Fibroblast of upper back skin (primary cell): ENCODE measurements at regions not wholly inside any gene's neighbourhood (a gene's known extent, or its start where the extent isn't known, plus 50 kb on each side); places are given as distances from the start of the nearest gene placed in this dataset.

Experiments
- DNase-seq: peaks from one replicate; pipeline ENCODE4 v3.0.0-alpha.2; 2013

DNA sequence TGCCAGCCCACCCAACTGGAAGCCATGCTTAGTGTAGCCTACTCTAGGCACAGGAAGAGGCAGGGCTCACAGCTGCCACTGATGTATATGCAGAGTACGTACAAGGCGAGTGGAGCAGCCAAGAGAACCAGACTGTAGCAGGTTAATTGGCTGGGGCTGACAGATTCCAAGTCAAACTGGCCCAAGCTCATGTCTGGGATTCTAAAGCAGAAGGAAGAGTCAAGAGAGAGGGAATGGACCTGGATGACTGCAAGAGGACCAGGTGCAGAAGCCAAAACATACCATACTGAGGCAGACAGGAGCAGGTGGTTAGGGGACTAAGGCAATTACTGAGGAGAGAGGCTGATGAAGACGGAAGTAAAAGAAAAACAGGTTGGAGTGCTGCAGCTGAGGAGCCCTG is 51.3 kb upstream of the LRRN2 start:
- no peak for DNase-seq

DNA sequence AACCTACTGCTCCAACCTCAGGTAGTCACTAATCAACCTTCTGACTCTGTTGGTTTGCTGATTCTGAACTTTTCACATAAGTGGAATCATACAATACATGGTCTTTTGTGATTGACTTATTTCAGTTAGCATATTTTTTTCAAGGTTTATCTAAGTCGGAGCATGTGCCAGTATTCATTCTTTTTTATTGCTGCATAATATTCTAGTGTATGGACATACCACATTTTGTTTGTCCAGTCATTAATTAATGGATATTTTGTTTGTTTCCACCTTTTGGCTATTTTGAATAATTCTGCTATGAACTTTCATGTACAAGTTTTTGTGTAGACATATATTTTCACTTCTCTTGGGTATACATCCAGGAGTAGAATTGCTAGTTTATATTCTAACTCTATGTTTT is 53.0 kb upstream of the LRRN2 start:
- no peak for DNase-seq

DNA sequence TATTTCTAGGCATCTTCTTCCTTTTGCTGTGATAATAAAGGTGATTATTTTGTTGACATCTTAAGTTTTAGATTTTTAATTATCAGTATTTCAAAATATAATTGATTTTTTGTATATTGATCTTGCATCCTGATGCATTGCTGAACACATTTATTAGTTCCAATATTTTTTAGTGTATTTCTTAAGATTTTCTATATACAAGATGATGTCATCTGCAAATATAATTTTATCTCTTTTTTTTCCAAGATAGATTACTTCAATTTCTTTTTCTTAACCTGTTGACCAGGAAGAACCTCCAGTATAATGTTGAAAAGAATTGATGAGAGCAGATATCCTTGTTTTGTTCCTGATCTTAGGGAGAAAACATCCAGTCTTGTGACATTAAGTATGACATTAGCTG is 54.8 kb upstream of the LRRN2 start:
- DNase-seq: no peak

DNA sequence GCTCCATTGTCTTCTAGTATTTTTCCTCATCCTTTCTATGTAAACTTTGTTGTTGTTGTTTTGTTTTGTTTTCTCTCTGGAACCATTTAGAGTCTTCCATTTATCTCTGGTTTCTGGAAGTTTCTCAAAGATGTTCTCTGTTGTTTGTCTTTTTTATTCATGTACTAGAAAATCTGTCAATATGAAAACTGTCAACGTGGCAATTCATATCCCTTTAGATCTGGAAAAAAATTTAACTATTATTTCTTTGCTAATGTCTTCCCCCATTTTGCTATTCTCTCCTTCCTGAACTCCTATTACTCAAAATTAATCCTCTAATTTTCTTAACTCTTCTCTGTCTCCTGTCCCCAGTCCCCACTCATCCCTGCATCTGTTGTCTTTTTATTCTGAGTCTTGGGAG is 55.9 kb upstream of the LRRN2 start:
- no peak for DNase-seq

DNA sequence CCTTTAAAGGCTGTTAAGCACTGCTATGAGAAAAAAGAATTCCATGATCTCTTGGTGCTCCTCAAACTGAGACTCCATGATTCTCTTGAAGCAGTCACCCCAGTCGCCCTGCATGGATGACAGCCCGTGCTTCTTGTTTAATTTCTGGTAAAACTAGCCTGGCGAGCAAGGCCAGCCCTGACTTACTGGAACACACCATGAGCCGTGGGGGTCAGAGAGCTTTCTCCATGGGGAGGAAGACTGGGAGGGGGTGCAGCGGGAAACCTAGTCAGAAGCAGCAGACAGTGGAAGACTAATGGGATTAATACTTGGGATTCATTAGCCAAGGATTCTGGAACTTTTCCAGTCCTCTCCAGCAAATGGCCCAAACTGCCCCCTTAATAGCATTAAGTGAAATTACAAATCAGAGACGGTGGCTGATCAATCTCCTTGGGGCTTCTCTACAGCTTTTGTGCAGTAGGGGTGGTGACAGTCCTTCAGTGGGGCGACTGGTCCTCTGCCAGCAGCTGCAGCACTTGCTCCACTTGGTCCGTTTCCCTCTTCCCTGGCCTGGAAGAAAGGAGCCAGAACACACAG is 57.2 kb upstream of the LRRN2 start:
- DNase-seq: no peak

DNA sequence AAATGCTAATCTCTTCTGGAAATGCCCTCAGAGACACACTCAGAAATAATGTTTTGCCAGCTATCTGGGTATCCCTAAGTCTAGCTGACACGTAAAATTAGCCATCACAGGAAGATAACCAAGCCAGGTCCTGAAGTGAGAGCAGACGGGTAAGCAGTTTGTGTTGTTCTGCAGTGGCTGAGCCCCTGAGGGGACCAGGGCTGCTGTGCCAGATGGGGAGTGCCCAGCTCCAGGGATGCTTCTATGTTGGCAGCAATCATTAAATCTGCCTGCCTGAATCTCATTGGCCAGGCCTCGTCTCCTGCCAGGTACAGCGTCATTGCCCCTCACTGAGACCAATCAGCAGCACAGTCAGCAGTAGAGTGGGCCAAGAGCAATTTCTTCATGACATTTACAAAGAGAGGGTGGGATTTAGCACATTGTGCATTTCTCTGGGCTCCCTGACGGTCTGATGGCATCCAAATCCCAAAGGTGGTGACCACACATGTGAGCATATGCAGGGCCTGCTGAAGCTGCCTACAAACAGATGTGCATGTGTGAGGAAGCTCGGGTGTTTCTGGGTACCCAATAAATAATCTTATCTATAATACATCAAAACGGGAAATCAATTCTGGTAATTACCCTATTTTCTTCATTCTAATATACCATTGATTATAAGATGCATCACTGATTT is 58.7 kb upstream of the LRRN2 start:
- DNase-seq: no peak

DNA sequence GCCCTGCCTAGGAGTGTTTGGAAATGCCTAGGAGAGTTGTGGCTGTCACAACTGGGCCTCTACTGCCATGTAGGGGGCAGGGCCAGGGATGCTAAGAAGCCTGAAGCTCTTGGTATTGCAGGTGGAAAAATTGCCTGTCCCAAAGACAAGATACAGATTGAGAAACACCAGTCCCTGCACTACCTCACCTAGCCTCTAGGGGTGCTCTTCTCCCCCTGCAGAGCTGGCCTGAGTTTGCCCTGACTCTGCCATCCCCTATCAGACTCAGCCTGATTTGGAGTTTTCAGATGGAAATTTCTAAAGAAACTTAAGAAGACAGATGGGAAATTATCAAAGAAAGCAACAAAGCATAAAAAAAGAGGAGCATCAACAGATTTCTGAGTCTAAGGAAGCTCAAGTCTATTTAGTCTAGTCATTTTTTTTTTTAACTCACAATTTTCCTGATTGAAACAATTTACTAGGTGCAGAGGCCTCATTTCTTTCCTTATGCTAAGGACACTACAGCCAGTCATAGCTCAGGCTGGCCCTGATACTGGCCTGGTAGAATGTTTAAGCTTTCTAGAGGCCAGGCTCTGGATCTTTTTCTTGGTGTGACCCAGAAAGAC is 61.4 kb upstream of the LRRN2 start:
- DNase-seq: peak; percentile 34

DNA sequence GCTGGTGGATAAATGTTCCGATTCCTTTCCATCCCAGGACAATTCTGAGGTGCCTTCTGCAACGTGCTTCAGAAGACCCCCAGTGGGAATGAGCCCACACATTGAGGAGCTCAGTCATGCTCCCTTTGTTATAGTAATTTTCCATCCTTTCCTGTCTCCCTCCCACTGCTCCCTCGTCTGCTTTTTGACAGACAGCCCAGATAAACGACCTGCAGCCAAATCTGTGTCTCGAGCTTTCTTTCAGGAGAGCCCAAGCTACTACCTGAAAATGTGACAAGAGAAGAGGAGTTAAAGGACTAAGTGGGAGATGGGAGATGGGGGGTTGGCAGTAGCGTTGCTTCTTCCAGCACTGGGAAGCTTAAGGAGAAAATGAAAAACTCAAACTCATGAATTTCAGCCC is 65.9 kb upstream of the LRRN2 start:
- DNase-seq: no peak

DNA sequence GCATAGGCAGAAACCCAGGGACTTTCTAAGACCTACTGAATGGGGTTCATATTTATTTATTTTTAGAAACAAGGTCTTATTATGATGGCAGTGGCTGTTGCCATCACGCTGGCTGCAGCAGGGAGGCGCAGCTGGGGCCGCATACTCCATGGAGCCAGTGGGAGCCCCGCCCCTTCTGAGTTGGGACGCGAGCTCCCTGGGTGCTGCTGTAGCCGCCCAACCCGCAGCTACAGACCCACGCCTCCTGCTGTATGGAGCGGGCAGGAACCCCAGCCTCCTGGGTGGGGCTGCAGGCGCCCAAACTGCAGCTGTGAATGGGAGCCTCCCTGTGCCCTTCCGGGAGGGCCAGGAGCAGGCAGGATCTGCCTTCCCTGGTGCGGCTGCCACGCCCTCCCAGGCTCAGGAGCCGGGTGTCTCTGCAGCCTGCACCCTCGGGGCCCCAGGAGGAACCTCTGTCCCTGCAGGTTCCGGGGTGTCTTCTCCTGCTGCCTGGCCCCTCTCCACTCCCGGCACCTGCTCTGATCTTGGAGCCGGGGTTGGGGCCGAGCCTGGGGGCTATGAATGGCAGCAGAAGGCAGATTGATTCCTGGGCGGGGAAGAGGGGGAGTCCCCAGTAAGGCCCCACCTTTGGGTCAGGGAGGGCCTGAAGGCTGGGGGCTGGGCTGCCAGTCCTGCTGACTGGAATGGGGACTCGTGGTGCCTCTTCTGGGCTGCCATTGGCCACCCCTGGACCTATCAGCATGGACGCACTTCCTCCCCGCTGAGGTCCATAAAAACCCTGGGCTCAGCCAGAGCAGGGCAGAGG is 66.5 kb upstream of the LRRN2 start:
- DNase-seq: no peak

DNA sequence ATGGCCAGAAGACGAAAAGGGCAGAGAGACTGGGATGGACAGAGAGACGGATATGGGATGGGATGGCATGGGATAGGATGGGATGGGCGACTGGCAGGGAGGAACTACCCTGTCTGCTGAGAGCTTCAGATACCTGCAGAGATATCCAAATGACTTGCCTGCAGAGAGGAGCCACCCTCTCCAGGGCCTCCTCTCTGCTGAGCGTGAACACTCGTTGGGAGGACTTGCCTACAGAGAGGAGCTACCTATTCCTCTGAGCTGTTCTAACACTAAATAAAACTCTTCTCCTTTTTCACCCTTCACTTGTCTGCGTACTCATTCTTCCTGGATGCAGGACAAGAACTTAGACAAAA is 67.1 kb upstream of the LRRN2 start:
- no peak for DNase-seq

DNA sequence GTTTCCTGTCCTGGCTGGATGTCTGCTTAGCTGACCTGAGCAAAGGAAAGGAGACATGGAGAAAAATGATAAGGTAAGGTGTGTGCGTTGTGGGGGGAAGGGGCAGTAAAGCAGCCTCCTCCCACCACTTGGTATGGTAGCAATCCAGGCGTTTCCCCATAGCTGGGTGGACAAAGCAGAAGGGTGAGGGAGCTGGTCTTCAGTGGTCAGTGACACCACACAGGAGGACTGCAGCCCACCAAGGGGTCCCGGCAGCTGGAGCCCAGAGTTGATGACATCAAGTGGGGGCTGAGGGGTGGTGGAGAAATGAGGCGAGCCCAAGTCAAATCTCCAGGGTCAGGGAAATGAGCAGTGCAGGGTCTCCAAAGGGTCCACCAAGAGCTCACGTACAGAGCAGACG is 69.3 kb upstream of the LRRN2 start:
- DNase-seq: no peak

DNA sequence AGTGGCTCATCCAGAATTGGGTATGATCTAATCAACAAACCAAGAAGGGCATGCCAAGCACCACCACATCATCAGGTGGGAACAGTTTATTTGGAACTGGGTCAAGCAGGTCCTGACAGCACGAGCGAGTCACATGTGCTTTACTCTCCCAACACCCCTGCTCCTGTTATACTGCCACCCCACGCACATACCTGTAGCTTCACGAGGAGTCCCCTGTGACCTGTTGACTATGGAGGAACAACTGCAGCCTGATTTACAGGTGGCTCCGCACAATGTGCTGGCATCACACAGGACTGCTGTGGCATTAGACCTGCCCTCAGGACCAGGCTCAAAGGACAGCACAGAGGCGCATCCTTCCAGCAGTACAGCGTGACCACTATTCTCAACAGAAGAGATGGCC is 70.8 kb upstream of the LRRN2 start:
- DNase-seq: no peak

DNA sequence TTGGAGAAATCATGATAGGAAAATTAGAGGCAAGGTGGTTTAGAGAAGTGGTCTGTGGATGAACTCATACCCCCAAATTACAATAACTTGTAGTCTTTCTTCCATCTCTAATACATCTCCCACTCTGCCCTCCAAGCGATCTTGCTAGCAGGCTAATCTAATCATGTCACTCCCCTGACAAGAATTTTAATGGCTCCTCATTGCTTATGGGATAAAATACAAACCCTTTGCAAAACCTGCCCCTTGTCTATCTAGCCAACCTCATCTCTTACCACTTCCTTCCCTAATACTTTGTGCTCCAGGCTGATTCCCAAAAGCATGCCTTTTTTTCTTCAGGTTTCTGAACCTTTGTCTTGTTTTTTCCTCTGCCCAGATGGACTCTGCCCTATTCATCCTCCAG is 71.3 kb upstream of the LRRN2 start:
- no peak for DNase-seq

DNA sequence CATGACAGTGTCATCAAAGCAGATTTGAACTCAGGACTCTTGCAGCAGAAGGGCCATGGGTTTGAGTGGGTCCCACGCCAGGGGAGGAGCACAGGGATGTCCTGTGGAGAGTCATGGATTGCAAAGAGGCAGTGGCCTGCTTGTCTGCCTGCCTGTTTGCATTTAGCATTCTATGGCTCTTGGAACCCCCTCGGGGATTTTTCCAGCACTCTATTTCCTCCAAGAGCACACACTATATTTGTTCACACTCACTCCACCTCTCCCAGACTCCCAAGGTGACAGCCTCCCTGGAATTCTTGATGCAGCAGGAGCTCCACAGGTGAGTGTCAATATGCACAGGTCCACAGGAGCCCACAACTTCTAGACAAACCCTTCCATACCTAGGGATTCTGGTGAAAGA is 73.1 kb upstream of the LRRN2 start:
- no peak for DNase-seq

DNA sequence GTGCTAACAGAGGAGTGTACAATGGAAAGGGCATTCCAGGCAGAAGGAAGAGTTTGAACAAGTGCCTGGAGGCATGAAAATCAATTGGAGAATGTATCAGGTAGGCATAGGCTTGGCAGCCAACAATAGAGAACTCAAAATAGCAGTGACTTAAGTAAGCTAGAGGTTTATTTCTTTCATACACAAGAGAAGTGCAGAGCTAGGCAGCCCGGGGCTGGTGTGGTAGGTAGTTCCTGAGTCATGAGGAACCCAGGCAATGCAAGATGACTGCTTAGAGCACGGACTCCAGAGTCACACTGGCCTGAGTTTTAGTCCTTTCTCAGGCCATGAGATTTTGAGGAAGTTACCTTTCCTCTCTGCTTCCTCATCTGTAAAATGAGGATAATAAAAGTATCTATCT is 74.8 kb upstream of the LRRN2 start:
- no peak for DNase-seq

DNA sequence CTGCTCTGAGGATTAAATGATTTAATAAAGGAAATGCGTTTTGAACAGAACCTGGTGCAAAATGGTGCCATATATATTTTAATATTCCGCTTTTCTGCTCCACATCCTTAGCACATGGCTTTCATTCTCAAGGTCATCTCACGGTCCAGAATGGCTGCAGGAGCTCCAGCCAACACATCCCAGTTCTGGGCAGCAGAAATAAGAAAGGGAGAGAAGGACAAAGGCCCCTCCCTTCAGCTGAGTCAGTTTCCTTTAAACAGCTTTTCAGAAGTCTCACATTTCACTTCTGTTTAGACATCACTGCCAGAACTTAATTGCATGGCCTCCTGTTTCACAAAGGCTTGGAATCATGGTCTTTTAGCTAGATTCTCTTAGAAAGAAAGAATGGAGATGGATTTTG is 75.2 kb upstream of the LRRN2 start:
- no peak for DNase-seq

DNA sequence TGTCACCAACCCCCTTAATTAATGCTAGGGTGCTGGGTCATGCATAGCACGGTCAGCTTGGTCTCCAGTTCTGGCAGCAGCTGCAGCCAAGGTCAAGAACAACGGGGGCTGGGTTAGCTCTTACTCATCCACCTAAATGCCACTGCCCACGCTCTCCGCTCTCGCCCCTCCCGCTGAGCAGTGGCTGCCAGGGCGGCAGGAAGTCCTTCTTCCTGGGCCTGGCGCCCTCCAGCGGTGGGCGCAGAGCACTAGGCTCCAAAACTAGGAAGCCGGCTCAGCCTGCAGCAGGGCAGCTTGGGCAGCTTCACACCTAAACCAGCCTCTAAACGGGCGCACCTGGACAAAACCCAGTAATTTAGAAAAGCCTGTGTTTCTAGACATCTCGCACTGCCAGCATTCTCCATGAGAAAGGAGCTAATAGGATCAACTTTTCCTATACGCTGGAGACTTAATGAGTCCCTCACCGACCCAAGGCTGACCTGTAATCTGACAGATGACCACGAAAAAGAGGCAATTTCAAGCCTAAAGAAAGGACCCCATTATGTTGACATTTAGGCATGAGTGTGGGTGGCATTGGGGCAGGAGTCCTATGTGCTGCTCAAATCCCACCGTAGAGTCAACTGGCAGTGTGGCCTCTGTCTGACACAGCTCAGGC is 78.4 kb upstream of the LRRN2 start:
- peak; percentile 56 for DNase-seq

DNA sequence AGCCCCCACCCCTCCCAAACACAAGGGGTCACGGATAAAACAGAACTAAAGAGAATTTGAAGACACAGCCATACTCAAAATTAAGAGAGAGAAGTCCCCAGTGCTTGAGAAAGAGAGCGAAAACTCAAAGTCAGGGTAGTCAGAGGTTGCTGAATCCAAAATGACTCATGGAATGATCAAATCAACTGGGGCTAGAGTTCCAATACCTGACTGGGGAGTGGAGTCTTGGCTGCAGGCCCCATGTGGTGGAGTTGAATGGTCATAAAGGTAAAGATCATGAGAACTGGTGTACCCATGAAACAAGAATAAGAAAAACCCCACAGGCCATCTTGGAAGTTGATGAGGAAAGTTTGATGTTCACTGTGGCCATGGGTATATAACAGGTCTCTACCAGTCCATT is 84.5 kb upstream of the LRRN2 start:
- DNase-seq: no peak

DNA sequence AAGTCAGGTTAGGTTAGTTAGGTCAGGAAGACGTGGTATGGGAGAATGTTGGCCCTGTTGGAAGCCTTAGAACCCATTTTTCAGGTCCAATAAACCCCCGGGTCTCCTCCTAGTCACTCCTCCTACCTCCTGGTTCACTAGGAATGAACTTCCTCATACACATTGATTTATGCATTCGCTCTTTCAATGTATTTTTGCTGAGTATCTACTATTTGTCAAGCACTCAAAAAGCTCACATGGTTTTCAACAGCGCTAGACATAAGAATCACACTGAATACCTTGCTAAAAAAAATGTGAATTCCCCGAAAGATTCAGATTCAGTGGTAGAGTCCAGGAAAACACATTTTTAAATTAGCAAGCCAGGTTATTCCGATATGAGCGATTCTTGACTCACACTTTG is 85.8 kb upstream of the LRRN2 start:
- DNase-seq: no peak

DNA sequence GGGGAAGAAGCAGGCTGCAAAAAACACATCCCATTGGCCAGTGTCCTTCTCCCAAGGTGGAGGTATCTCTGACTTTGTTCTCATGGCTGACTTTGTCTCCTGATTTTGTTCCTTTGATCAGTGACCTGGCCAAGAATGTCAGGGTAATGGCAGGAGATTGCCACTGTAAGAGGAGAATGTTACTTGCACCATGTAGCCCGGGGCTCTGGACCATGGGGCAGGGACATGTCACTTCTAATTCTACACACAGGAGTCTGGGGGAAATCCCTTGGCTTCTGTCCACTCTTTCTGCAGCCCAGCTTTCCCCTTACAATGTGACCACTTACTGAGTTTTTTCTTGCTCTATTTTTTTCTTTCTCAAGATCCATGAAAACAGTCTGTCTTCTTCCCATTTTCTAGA is 87.7 kb upstream of the LRRN2 start:
- DNase-seq: no peak

DNA sequence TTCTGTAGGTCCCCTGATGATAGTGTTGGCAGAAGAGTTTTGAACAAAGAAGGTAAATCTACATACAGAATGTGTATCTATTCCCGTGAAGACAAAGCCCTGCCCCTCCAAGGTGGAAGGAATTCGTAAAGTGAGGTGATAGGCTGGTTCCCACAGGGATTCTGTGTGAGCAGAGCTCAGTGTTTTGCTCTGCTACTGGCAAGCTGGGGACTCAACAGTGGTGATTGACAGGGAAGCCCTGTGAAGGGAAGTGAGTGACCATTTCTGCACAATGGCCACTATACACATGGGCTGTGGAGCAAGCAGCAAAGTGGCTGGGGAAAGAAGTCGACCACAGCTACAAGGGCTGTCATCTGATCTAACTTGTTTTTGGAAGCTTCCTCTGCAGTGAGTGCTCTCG is 90.0 kb upstream of the LRRN2 start:
- no peak for DNase-seq

DNA sequence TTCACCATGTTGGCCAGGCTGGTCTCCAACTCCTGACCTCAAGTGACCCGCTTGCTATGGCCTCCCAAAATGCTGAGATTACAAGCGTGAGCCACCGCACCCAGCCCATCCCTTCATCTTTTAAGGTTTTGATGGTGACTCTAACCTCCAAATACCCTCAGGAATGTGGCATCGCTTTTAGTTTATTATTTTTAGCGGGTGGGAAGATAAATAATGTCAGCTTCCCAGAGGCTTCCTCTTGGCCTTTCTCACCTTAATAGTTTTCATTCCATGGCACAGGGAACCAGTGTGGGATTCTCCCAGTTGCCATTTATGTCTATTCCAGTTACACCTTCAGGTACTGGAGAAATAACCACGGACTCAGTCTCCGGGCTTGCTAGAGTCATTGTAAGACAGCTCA is 92.1 kb upstream of the LRRN2 start:
- DNase-seq: no peak

DNA sequence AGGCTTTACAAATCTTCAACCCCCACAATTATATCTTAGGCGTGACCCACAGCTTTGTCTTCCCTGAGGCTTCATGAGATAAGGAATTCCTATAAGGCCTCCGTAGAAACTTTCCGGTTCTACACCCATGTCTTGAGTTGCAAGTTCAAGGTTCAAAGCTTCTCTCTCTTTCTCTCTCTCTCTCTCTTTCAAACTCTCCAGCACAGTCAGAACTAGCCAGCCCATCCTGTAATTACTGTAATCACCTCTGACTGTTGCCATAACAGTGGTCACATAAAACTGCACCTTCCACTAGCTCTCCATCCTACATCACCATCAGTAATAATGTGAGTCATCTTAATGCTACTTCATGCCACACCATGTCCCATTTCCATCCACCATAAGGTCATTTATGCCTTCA is 90.0 kb upstream of the NFASC start:
- DNase-seq: no peak
